Brain microvascular endothelial cell (primary cell): ENCODE measurements at regions not wholly inside any gene's neighbourhood (a gene's known extent, or its start where the extent isn't known, plus 50 kb on each side); places are given as distances from the start of the nearest gene placed in this dataset.
A peak's percentile ranks its signal among the peaks of the same experiment; 100 is the strongest.

Source experiments
- DNase-seq: peaks from one replicate; pipeline ENCODE4 v3.0.0-alpha.2; 2020
- H3K27ac ChIP-seq: fragments of 250-450 bp; sonication (Bioruptor Pico); 2 replicates; pipeline ENCODE4 v1.5.1; 2020; ENCODE audit warnings: mild to moderate bottlenecking, moderate library complexity
- H3K27me3 ChIP-seq: fragments of 250-450 bp; sonication (Bioruptor Pico); replicated peaks from 2 replicates; pipeline ENCODE4 v1.5.1; 2020; ENCODE audit warnings: mild to moderate bottlenecking
- H3K36me3 ChIP-seq: fragments of 250-450 bp; sonication (Bioruptor Pico); replicated peaks from 2 replicates; pipeline ENCODE4 v1.5.1; 2020; ENCODE audit warnings: mild to moderate bottlenecking
- H3K4me3 ChIP-seq: 2 replicates; pipeline ENCODE4 v1.5.1; 2011; ENCODE audit warnings: low read depth, mild to moderate bottlenecking, control low read depth, low read length, moderate library complexity
- CTCF ChIP-seq: IDR thresholded peaks from 2 replicates; pipeline ENCODE4 v1.5.1; 2011; ENCODE audit warnings: low read depth, mild to moderate bottlenecking, moderate library complexity, low read length, control low read depth, inconsistent platforms; ENCODE audit errors: missing control alignments
- in situ Hi-C: cut with HindIII; loops from 2 replicates; pipeline ENCODE4 v1.10.0; 2017; ENCODE audit warnings: low sequenced_read_pairs, low pct_ligation_motif_present

GRCh38 chr3:168722091-168722490 is 626.4 kb upstream of the GOLIM4 start:
- no peak overlapping the region for H3K4me3 ChIP-seq
- peak; percentile 3 for DNase-seq
- no peak for TF ChIP-seq CTCF
- H3K27me3 ChIP-seq = no peaks in the 10 kb centered on the region
- in situ Hi-C loops = no loop called here
- no peak overlapping the region for H3K27ac ChIP-seq
- no peaks in the 10 kb centered on the region for H3K36me3 ChIP-seq

GRCh38 chr3:168714609-168715240 is 619.0 kb upstream of the GOLIM4 start:
- no peaks in the 10 kb centered on the region for H3K36me3 ChIP-seq
- no peak for DNase-seq
- in situ Hi-C loops = no loop called here

GRCh38 chr3:168709073-168709472 is 613.3 kb upstream of the GOLIM4 start:
- TF ChIP-seq CTCF = no peak
- in situ Hi-C loops = no loop called here
- Histone ChIP-seq H3K27me3 (no peaks in the 10 kb centered on the region), H3K4me3 (no peak overlapping the region), H3K36me3 (no peaks in the 10 kb centered on the region), H3K27ac (no peak overlapping the region)
- no peak for DNase-seq

More at GRCh38 chr3:168714609-168715240, 619.0 kb upstream of the GOLIM4 start:
- H3K4me3 ChIP-seq = no peak overlapping the region
- H3K27ac ChIP-seq = no peak overlapping the region
- no peak for TF ChIP-seq CTCF
- no peaks in the 10 kb centered on the region for H3K27me3 ChIP-seq

- no peak overlapping the region for H3K4me3 ChIP-seq
- H3K36me3 ChIP-seq = no peaks in the 10 kb centered on the region
- in situ Hi-C loops = no loop called here
- no peaks in the 10 kb centered on the region for H3K27me3 ChIP-seq
- no peak for TF ChIP-seq CTCF
- DNase-seq = no peak
- no peak overlapping the region for H3K27ac ChIP-seq
These were observed 612.2 kb upstream of the GOLIM4 start for GRCh38 chr3:168707900-168708299.

- no peak for DNase-seq
- no peak overlapping the region for H3K4me3 ChIP-seq
- no peaks in the 10 kb centered on the region for H3K36me3 ChIP-seq
- no peaks in the 10 kb centered on the region for H3K27me3 ChIP-seq
- in situ Hi-C loops = no loop called here
- no peak for TF ChIP-seq CTCF
- no peak overlapping the region for H3K27ac ChIP-seq
These were observed 609.7 kb upstream of the GOLIM4 start for GRCh38 chr3:168705412-168705811.

GRCh38 chr3:168696051-168696450 is 600.3 kb upstream of the GOLIM4 start:
- no peak for TF ChIP-seq CTCF
- no peak overlapping the region for H3K4me3 ChIP-seq
- H3K36me3 ChIP-seq = no peaks in the 10 kb centered on the region
- in situ Hi-C loops = no loop called here
- H3K27me3 ChIP-seq = no peaks in the 10 kb centered on the region
- no peak overlapping the region for H3K27ac ChIP-seq
- no peak for DNase-seq
